ENCODE measurements at regions not wholly inside any gene's neighbourhood (a gene's known extent, or its start where the extent isn't known, plus 50 kb on each side); places are given as distances from the start of the nearest gene placed in this dataset.

DNA sequence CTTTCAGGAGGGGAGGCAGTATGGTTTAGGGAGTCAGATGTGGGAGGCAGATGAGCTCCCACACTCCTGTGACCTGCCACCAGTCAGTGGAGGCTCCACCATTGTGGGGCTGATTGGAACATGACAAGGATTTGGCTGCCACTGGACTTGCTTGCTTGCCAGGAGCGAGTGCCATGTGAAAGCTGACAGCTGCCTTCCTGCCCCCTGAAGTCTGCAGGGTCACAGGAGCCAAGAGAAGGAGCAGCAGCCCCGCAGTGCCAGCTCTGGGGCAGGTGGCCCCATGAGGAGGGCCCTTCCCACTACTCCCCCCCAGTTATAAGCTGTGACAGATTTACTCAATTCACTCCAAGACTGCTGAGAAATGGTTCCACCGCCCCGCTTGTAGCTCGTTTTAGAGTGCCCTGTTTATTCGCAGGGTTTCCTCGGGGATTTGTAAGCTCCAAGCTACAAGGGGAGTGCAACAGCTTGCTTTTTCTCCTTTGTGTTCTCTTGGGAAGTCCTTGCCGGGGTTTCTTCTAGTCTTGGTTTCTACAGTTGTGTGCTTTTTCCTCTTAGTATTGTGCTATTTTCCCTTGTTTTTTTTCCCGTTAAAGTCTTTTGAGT lies 414.3 kb downstream of the MEIS1 start:
- no peak for DNase-seq (ENCODE audit: low spot score)
- TF ChIP-seq, protein P1, sequence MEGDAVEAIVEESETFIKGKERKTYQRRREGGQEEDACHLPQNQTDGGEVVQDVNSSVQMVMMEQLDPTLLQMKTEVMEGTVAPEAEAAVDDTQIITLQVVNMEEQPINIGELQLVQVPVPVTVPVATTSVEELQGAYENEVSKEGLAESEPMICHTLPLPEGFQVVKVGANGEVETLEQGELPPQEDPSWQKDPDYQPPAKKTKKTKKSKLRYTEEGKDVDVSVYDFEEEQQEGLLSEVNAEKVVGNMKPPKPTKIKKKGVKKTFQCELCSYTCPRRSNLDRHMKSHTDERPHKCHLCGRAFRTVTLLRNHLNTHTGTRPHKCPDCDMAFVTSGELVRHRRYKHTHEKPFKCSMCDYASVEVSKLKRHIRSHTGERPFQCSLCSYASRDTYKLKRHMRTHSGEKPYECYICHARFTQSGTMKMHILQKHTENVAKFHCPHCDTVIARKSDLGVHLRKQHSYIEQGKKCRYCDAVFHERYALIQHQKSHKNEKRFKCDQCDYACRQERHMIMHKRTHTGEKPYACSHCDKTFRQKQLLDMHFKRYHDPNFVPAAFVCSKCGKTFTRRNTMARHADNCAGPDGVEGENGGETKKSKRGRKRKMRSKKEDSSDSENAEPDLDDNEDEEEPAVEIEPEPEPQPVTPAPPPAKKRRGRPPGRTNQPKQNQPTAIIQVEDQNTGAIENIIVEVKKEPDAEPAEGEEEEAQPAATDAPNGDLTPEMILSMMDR (IDR thresholded peaks at IDR 0.05; ENCODE audit: borderline replicate concordance, control extremely low read depth, extremely low read depth, insufficient read depth, missing control alignments), result no peak
- in situ Hi-C loops (cut with MboI; ENCODE audit: low sequenced_read_pairs, unreplicated experiment), result no loop called here

GRCh38 chr2:66850376-66850775 lies 415.5 kb downstream of the MEIS1 start:
- in situ Hi-C loops (cut with MboI; ENCODE audit: low sequenced_read_pairs, unreplicated experiment), result no loop called here
- TF ChIP-seq, protein P1 (IDR thresholded peaks at IDR 0.05; ENCODE audit: borderline replicate concordance, control extremely low read depth, extremely low read depth, insufficient read depth, missing control alignments), result no peak
- no peak for DNase-seq (ENCODE audit: low spot score)

DNA sequence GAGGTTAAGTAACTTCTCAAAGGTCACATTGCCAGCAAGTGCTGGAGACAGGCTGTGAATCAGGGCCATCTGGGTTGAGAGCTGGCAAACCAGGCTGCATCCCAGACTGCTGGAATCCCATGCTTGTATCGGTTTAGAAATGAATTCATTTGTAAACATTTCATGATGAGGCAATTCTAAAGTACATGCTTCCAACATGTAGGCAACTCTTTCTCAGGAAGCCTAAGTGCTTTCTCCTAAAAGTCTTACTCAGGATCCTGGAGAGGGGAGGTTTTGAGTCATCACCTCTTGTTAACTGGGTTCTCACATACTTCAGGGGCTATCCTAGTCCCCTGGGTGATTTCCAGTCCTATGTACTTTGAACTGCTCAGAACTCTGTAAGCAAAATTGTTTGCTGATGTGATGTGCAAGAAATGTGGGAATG lies 416.5 kb downstream of the MEIS1 start:
- in situ Hi-C loops (cut with MboI; ENCODE audit: low sequenced_read_pairs, unreplicated experiment), result no loop called here
- TF ChIP-seq, protein P1 (IDR thresholded peaks at IDR 0.05; ENCODE audit: borderline replicate concordance, control extremely low read depth, extremely low read depth, insufficient read depth, missing control alignments), result no peak
- no peak for DNase-seq (ENCODE audit: low spot score)

DNA sequence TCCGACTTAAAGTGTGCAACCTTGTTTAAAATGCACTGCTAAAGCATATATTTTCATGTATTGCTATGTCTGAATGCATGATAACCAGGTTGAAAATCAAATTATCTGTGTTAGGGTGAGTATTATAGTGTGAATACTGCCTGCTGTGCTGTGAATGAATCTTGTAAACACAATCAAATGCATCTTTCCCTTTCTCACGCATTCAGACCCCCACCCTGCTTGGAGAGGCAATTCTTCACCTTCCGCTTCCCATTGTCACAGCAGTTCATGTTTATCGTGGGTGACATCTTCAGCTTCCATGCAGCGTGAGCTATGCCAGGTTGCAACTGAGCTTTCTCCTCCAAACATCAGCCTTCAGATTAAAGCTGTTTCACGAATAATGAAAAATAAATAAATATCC lies 418.0 kb downstream of the MEIS1 start:
- TF ChIP-seq, protein P1 (IDR thresholded peaks at IDR 0.05; ENCODE audit: borderline replicate concordance, control extremely low read depth, extremely low read depth, insufficient read depth, missing control alignments), result no peak
- DNase-seq (ENCODE audit: low spot score), result no peak
- in situ Hi-C loops (cut with MboI; ENCODE audit: low sequenced_read_pairs, unreplicated experiment), result no loop called here

DNA sequence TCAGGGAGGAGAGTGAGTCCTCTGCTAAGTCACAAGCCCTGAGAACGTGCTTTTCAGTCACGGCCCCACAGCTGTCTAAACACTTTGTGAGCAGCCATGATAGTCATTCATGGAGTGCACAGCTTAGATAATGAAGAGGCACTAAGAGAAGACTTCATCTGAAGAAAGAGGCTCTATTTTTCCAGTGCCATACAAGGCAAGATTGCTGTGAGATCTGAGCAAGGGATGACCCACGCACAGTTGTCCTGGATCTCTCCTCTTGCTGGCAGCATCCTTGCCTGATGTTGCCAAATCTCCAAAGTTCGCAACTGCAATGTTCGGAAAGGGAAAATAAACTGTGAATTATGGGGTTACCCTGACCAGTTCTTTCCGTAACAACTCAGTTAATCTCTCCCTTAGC lies 418.7 kb downstream of the MEIS1 start:
- no peak for DNase-seq (ENCODE audit: low spot score)
- TF ChIP-seq, protein P1 (IDR thresholded peaks at IDR 0.05; ENCODE audit: borderline replicate concordance, control extremely low read depth, extremely low read depth, insufficient read depth, missing control alignments), result no peak
- in situ Hi-C loops (cut with MboI; ENCODE audit: low sequenced_read_pairs, unreplicated experiment), result no loop called here

- TF ChIP-seq, protein P1 (IDR thresholded peaks at IDR 0.05; ENCODE audit: borderline replicate concordance, control extremely low read depth, extremely low read depth, insufficient read depth, missing control alignments), result no peak
- in situ Hi-C loops (cut with MboI; ENCODE audit: low sequenced_read_pairs, unreplicated experiment), result no loop called here
- DNase-seq (ENCODE audit: low spot score), result no peak
Measured at GRCh38 chr2:66854298-66854697, 419.4 kb downstream of the MEIS1 start.

All from GM13976 (cell line).